LNCAP (cell line): ENCODE measurements at regions not wholly inside any gene's neighbourhood (a gene's known extent, or its start where the extent isn't known, plus 50 kb on each side); places are given as distances from the start of the nearest gene placed in this dataset.

Experiments
- TF ChIP-seq, protein P1 (sequence below): fragments of 450-650 bp; IDR thresholded peaks from 2 replicates; pipeline ENCODE4 v1.5.1; 2017; ENCODE audit warnings: mild to moderate bottlenecking

DNA sequence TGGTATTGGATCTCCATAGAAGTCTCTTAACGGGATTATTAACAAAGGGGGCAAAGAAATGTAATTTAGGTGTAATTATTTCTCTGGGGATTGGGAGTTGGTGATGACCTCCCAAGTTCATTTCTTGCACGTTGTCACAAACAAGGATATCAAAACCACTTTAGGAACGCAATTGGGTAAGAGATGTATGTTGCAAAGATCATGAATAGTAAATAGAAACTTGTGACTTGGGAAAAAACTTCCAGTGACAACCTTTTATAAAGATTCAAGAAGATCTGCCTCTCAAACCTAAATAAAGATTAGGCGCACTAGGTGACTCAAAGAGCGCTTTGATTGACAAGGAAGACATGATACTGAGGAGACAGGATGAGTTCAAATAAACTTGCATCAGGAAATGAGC lies 127.8 kb upstream of the TRIB2 start:
- TF ChIP-seq, protein P1, sequence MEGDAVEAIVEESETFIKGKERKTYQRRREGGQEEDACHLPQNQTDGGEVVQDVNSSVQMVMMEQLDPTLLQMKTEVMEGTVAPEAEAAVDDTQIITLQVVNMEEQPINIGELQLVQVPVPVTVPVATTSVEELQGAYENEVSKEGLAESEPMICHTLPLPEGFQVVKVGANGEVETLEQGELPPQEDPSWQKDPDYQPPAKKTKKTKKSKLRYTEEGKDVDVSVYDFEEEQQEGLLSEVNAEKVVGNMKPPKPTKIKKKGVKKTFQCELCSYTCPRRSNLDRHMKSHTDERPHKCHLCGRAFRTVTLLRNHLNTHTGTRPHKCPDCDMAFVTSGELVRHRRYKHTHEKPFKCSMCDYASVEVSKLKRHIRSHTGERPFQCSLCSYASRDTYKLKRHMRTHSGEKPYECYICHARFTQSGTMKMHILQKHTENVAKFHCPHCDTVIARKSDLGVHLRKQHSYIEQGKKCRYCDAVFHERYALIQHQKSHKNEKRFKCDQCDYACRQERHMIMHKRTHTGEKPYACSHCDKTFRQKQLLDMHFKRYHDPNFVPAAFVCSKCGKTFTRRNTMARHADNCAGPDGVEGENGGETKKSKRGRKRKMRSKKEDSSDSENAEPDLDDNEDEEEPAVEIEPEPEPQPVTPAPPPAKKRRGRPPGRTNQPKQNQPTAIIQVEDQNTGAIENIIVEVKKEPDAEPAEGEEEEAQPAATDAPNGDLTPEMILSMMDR = no peak

DNA sequence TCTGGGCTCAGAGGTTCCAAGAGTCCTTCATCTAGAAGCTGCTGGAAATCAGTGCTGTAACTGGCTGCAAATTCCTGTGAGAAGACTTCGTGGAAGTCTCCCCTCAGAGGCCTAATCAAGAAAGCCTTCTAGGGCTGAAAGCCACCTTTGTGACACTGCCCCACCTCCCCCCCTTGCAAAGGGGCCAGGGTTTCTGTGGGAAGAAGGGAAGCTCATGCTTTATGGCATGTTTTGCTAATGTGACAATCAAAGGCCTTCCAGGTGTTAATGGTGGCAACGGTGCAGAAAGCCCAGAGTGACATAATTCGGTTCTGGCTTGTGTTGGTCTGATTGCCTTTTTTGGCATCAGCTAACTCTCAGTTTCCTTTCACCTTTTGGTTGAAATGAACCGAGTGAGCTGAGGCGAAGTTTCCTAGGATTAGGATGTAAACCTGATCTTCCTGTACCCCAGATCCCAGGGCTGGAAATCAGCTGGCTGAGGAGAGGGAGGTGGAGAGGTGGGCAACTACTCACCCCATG lies 126.9 kb upstream of the TRIB2 start:
- TF ChIP-seq, protein P1 = no peak

DNA sequence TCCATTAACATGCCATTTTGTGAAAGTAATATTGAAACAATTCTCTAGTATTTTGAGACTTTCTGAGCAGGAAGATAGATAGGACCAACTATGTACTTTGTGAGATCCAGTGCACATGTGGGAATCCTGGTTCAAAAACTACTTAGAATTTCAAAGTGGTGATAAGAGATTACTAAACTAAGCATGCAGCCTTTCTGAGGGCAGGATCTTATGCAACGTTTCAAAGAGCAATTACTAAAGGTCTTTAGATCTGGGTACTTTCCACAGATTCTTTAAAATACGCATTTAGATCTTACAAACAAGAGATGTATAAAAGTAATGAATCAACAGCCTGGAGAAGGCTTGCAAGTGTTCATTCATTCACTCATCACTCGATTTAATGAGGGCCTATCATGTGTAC lies 124.4 kb upstream of the TRIB2 start:
- TF ChIP-seq, protein P1 = no peak

- TF ChIP-seq, protein P1 = no peak
Measured at GRCh38 chr2:12594590-12594989, 122.1 kb upstream of the TRIB2 start.

DNA sequence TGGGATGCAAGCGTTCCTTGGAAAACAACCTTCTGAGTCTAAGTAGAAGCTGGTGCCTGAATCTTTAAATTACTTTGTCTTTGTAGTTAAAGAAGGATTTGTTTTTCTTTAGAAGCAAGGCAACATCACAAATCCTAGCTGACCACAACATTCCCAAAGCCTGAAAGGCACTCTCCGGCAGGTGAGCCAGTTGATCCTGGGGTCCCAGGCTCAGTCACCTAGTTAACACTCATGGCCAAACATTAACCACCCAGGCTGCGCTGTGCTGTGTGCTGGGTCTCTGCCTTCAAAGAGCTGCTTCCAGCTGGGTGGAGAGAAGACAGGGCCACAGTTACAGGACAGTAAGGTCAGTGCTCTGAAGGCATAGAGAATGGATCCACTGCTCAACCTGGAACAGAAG lies 120.0 kb upstream of the TRIB2 start:
- TF ChIP-seq, protein P1 = no peak

GRCh38 chr2:12597610-12598009 lies 119.1 kb upstream of the TRIB2 start:
- TF ChIP-seq, protein P1 = no peak

GRCh38 chr2:12602661-12603060 lies 114.1 kb upstream of the TRIB2 start:
- TF ChIP-seq, protein P1 = no peak

GRCh38 chr2:12603781-12604295 lies 112.9 kb upstream of the TRIB2 start:
- TF ChIP-seq, protein P1 = no peak
